ENCODE measurements at regions not wholly inside any gene's neighbourhood (a gene's known extent, or its start where the extent isn't known, plus 50 kb on each side); places are given as distances from the start of the nearest gene placed in this dataset.

DNA sequence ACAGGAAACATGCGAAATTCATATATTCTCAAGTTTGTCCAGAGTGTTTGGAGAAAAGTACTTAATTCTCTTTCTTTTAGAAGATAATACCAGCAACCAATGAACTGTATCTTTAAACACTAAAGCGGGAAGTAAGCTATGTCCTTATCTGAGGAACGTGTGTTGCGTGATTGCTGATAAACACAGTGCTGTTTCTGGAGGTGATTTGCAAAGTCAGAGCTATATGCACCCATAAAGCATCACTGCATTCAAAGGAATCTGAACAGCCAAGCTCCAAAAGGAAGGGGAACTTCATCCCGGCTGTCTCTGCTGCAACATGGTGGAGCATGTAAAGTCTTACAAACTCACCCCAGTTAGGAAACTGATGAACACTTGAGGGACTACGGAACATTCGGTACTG, 271.7 kb upstream of the FN1 start:
- no peak overlapping the region for H3K27ac ChIP-seq
- no peak overlapping the region for H3K4me3 ChIP-seq (ENCODE audit: low read depth in 1 of 2, low read length in 1 of 2)
- no peaks in the 10 kb centered on the region for H3K4me1 ChIP-seq (ENCODE audit: control insufficient read depth in 1 of 2, insufficient read depth in 1 of 2, low read depth in 1 of 2, low read length in 1 of 2)
- peaks cover 48% of the 10 kb centered on the region for H3K27me3 ChIP-seq
- H3K36me3 ChIP-seq = no peaks in the 10 kb centered on the region
- no peaks in the 10 kb centered on the region for H3K9me3 ChIP-seq
- TF ChIP-seq CTCF (IDR thresholded peaks at IDR 0.05) = no peak

- H3K27me3 ChIP-seq = peaks cover 34% of the 10 kb centered on the region
- no peak overlapping the region for H3K27ac ChIP-seq
- H3K36me3 ChIP-seq = no peaks in the 10 kb centered on the region
- no peak overlapping the region for H3K4me3 ChIP-seq (ENCODE audit: low read depth in 1 of 2, low read length in 1 of 2)
- no peaks in the 10 kb centered on the region for H3K9me3 ChIP-seq
- TF ChIP-seq CTCF (IDR thresholded peaks at IDR 0.05) = no peak
- H3K4me1 ChIP-seq (ENCODE audit: control insufficient read depth in 1 of 2, insufficient read depth in 1 of 2, low read depth in 1 of 2, low read length in 1 of 2) = no peaks in the 10 kb centered on the region
These were observed 270.0 kb upstream of the FN1 start for GRCh38 chr2:215705771-215706361.

DNA sequence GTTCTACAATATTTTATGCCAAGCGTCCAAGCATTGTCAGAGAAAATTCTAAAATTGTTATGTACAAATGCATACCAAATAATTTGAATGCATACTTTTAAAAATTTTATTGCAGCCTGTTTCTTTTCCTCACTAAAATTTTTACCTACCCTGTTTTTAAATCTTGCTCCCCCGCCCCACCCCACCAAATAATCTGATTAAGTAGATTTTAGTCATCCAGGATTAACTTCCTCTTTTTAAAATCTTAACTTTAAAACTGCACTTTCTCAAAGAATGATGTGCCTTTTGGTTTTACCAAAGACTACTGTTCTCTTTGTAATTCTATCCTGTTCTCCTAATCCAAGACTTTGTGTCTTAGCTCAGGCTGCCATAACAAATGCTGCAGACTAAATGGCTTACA, 269.4 kb upstream of the FN1 start:
- no peak for TF ChIP-seq CTCF (IDR thresholded peaks at IDR 0.05)
- Histone ChIP-seq H3K4me3 (ENCODE audit: low read depth in 1 of 2, low read length in 1 of 2) (no peak overlapping the region), H3K27me3 (peaks cover 34% of the 10 kb centered on the region), H3K4me1 (ENCODE audit: control insufficient read depth in 1 of 2, insufficient read depth in 1 of 2, low read depth in 1 of 2, low read length in 1 of 2) (no peaks in the 10 kb centered on the region), H3K27ac (no peak overlapping the region), H3K36me3 (no peaks in the 10 kb centered on the region), H3K9me3 (no peaks in the 10 kb centered on the region)

DNA sequence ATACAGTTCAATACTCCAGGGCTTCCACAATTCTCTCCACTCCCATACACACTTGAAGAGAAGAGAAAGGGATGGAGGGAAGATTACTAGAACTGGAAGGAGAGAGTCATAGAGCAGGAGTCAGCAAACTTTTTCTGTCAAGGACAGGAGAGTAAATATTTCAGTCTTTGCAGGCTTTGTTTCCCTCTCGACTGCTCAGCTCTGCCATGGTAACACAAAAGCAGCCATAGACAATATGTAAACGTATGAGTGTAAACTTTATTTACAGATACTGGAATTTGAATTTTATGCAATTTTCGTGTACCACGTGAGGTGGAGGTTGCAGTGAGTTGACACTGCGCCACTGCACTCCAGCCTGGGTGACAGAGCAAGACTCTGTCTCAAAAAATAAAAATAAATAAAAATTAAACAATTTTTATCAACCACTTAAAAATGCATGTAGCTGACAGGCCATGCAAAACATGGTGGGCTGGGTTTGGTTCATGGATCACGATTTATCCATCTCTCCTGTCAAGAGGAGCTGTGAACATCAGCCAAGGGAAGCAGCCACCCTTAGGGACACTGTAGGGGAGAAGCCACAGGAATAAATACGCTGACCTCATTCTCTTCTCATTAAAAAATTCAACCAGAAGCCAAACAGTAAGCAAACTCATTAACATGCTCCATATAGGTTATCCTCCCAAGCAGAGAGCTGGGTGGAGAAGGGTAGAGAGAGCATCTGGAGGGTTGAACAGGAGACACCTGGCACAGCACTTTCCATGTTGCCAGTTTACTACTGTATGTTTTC, 266.4 kb upstream of the FN1 start:
- H3K27me3 ChIP-seq = peaks cover 24% of the 10 kb centered on the region
- H3K9me3 ChIP-seq = no peaks in the 10 kb centered on the region
- H3K27ac ChIP-seq = no peak overlapping the region
- no peak overlapping the region for H3K4me3 ChIP-seq (ENCODE audit: low read depth in 1 of 2, low read length in 1 of 2)
- no peak for TF ChIP-seq CTCF (IDR thresholded peaks at IDR 0.05)
- no peaks in the 10 kb centered on the region for H3K36me3 ChIP-seq
- H3K4me1 ChIP-seq (ENCODE audit: control insufficient read depth in 1 of 2, insufficient read depth in 1 of 2, low read depth in 1 of 2, low read length in 1 of 2) = no peaks in the 10 kb centered on the region

DNA sequence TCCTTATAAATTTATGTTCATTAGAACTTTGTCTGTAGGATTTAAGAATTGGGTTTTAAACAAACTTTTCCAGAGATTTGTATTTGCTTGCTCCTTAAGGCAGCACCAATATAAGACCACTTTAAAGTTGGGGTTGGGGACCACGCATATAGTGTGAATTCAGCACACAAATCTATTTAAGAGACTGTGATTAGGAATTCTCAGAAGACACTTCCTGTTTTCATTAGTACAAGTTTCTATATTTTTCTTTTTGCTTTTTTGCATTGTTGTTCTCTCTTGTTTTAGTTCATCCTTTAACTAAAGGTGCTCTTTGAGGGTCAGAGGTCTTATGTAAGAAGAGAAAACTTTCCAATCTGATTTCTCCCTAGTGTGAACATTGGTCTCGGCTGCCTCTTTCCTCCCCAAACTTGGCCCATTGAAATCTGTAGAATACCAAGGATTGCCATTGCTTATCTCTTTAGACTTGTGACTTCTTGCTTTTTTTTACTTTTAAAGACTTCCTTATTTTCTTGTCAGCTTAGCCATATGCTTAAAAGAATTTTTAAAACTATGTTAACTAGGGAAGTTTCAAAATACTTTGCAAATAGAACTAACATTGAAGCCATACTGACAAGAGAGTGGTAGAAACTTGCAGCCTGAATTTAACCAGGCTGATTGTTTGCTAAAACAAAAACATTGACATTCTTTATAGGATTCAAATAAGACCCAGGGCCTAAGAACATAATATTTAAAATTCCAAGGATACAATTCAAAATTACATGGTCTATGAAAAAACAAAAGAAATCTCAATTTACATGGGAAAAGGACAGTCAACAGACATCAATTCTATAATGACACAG, 264.1 kb upstream of the FN1 start:
- Histone ChIP-seq H3K4me3 (ENCODE audit: low read depth in 1 of 2, low read length in 1 of 2) (no peak overlapping the region), H3K27me3 (peaks cover 35% of the 10 kb centered on the region), H3K9me3 (no peaks in the 10 kb centered on the region), H3K36me3 (no peaks in the 10 kb centered on the region), H3K27ac (no peak overlapping the region), H3K4me1 (ENCODE audit: control insufficient read depth in 1 of 2, insufficient read depth in 1 of 2, low read depth in 1 of 2, low read length in 1 of 2) (no peaks in the 10 kb centered on the region)
- TF ChIP-seq CTCF (IDR thresholded peaks at IDR 0.05) = no peak
